Activated CD4-positive, alpha-beta T cell treated with anti-CD3 and anti-CD28 coated beads, Interleukin-2, Interleukin-4, amounts not matched to agents 100 ng/mL and 50 ng/mL, durations not matched to agents 16 hours and 8 hours (primary cell): ENCODE measurements at regions not wholly inside any gene's neighbourhood (a gene's known extent, or its start where the extent isn't known, plus 50 kb on each side); places are given as distances from the start of the nearest gene placed in this dataset.

ENCODE experiments used
- DNase-seq: peaks from one replicate; pipeline ENCODE4 v3.0.0-alpha.2; 2020; ENCODE audit warnings: low spot score

DNA sequence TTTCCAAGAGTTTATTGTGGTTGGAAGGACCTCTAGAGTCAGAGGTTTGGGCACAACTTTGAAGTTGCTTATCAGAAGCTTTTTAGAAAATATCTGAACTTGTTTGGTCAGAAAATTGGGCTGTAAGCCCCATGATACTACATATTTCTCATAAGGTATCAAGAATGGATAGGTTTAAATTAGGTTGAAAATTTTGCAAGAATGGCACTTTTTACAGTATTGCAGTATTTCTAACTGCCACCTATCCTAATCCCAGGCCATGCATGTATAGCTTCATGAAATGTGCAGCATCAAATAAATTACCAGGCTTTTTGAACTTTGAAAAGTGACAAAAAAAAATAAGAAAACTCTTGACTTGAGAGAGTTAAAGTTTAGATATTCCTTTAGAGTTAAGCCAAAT lies 367.2 kb downstream of the FIGN start:
- DNase-seq: no peak

DNA sequence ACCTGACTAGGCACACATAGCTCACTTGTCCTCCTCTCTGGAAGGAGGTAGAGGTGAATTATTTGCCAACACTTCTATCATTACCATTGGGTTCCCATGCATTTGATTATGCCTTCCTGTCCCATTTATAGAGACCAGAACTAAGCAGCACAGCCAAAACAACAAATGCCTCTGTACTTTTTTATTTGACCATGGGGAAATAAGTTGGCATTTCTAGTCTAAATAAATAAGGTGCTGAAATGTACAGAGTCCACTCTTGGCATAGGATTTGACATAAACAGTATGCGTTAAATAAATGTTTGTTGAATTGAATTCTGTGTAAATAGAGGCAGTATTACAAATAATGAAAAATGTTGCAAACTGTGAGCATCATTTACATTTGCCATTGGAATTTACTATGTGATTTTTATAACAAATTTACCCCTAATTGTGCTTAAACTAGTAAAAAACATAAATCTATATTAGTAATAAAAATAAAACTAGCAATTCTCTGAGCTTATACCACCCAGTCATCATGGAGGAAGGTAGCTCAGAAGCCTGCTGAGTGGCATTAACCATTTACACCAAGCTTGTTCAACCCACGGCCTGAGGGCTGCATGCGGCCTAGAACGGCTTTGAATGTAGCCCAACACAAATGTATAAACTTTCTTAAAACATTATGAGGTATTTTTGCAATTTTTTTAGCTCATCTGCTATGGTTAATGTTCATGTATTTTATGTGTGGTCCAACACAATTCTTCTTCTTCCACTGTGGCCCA lies 367.8 kb downstream of the FIGN start:
- no peak for DNase-seq

DNA sequence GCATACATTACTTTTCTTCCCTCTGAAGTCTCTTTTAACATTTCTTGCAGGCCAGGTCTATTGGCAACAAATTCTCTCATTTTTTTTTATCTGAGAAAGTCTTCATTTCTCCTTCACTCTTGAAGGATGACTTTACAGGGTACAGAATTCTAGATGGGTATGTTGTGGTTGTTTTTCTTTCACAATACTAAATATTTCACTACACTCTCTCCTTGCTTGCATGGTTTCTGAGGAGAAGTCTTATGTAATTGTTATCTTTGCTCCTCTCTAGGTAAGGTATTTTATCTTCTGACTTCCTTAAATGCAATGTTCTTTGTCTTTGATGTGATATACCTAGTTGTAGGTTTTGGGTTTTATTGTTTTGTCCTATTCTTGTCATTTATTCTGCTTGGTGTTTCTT lies 371.1 kb downstream of the FIGN start:
- DNase-seq: no peak

DNA sequence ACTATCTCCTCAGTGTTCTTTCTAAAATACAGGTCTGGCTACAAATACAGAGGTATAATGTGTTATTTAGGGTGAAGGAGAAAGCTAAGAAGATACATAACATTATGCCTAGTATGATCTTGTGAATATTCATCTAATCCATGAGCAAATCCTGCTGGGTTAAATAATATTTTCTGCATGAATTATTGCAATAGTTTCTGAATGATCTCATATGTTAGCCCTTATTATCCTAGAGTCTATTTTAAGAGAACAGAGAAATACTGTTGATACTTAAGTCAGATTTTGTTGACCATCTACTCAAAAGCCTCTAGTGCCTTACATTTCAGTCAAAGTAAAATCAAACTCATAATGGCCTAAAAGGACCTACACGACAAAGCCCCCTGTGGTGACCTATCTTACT lies 382.3 kb downstream of the FIGN start:
- no peak for DNase-seq

DNA sequence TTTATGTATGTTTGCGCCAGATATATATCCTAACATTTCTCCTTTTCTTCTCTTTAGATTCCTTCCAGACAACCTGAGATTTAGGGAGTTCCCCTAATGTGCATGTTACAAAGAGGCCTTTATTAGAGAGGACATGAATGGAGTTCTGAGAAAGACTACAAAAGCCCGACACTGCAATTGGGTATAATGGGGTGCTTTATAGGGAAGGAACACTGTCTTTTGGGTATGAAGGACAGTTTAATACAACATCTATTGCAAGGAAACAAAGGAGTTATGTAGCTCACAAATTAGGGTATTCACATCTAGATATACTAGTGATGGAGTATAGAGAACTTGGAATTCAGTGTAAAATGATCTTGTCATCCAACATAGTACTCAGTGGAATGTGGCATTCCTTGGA lies 383.8 kb downstream of the FIGN start:
- DNase-seq: no peak

DNA sequence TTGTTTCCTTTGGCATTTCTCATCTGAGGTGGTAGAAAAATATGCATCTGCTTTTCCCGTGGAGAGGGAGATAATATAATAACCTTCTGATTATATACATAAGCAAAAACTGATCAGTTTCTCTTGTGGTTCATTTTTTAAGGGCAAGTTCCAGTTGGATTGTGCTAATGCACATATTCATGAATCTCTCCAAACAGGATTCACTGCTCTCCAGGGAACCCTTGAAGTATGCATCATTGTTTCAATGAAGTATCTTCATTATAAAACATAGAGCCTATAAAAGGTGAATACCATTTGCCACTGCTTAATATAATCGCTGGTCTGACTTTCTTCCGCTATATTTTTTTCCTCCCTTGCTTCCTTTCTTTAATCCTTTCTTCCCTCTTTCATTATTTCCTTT lies 384.7 kb downstream of the FIGN start:
- no peak for DNase-seq

DNA sequence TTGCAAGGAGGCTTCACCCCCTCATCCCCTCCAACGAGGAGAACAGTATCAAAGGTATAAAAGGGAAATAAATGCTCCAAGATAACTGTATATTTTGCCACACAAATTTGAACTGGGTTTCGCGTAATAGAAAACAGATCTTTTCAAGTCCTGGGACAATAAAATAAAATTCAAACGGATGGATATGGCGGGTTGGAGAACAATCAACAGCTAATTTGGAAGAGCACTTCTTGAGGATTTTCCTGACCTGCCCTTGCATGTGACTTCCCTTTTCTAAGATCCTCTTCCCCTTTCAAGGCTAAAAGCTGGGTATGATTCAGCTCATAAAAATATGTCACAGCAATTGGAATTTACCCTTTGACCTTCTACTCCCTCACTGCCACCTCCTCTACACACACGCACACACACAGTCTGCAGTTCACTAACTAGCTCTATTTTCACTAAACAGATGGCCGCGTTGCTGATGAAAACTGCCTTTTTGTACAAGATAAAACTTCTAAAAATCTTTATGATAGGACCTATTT lies 386.9 kb downstream of the FIGN start:
- no peak for DNase-seq

DNA sequence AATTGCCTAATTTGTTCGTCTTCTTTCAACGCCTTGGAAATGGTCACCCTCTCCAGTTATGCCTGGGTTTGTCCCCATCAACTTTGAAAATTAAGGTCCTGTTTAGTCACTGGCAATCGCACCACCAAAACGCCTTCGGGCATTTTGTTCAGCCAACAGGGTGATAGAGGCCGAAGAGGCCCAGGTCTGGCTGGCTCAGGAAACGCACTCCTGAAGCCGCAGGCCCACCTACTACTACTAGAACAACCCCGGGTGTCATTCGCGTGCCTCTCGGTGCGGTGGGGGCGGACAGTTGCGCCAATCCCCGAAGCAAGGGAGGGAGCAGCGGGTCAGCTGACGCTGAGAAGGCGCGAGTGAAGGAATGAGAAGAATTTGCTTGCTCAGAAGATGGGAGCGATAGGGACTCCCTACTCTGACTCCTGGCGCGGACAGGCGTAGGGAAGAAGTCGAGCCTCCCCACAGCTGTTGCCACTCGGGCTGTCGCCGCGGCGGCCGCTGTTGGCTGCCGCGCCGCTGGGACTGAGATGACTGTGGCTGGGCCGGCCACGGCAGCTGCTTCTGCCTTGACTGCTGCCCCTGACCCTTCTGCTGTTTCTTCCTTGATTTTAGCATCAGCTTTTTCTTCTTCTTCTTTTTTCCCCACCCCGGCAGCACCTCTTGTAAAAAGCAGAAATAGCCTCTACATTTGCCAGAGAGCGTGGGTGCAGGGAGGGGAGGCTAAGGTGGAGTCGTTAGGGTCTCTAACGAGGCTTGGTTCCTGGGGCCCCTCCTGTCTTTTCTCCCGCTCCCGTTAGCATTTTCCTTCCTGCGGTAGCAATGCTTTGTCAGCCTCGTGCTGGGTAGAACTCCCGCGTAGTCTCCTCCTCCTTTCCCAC lies 387.6 kb downstream of the FIGN start:
- DNase-seq: no peak

DNA sequence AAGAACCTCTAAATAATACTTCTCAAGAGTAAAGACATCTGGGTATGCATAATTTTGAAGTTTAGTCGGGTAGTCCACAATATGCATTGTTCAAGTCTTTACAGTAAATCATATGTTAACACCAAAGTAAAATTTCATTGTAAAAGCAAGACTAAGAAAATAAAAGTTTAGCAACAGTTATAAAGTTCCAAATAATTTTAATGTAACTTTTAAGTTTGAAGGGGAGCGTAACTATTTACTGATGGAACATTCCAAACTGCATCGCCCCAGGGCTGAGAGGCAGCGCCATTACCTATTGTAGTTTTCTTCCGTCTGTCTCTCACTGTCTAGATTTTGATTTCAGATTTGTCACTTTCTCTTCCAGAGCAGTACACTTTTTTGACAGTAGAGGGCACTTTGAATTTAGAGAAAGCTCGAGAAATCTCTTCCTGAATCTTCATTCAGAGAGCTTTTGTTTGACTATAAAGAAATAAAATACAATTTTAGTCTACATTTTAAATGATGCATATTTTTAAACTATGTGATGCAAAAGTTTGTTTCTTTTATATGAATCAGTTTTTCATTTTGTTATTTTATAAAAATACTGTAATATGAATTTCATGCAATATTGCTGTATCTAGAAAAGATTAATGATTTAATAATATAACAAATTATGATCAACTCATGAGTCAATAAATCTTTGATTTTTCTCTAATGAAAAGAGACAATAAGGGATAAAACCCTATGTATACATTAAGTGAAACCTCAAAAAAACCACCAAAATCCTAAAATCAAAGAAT lies 389.8 kb downstream of the FIGN start:
- peak; percentile 39 for DNase-seq

DNA sequence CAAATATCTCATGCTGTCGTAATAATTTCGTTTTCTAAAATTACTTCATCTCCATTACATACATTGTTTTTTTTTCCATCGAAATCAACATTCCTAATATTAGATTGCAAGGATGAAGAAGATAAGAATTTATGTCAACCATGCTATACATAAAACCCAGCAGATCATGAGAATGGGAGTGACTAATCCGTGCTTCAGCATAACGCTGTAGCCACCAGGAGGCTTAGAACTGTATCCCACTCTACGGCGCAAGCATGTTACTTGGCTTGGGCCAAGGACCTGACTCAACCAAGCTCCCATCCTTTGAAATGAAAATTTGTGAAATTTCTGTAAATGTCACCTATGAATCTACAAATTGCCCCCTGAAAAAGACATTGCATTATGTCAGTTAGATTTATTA lies 392.5 kb downstream of the FIGN start:
- DNase-seq: no peak

DNA sequence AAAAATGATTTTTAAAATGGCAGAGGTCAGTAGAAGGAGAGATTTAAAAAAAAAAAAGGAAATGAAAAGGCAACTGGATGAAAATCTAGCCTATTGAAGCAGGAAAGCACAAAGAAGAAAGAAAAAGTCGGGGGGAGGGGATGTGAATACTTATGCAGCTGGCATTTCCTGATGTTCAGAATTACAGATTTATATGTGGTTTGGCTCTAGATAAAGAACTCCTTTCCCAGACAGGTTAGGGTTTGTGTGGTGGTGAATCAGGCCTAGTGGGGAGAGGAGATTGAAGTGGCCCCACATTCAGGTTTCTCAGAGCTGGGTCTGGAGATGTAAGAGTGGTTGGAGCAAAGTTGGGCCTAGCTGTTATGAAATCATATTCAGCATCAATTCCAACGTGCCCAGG lies 394.4 kb downstream of the FIGN start:
- DNase-seq: no peak

DNA sequence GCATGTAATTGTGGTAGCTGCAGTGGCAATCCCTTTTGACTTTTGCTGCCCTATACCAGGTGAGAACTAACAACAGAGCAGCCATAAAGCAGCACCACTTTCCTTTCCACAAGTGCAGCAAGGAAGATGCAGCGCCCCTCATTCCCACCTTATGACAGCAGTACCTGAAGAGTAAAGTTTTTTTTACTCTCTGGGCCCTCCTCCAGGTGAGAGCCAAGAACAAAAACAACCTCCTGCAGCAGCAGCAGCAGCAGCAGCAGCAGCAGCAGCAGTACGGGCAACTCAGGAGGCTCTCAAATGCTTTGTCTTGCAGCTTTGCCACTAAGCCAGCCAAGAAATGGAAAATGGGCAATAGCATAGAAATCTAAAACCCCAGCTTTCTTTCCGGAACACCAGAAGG lies 397.5 kb downstream of the FIGN start:
- no peak for DNase-seq

DNA sequence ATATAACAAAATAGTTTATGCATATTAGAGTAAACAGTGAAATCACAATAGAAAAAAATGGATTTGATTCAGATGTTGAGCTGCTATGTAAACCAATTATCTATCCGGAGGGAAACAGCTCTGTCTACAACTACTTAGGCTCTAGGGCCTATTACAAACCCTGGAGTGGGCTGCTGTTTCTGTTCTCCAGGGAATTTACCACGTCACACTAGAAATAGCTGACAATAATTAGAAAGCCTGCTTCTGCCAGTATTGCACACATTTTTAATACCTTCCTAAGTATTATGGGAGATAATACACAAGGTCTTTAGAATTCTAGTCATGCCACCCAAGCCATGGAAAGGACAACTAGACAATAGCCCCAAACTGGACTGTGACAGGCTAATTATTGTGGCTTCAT lies 411.1 kb downstream of the FIGN start:
- DNase-seq: no peak

DNA sequence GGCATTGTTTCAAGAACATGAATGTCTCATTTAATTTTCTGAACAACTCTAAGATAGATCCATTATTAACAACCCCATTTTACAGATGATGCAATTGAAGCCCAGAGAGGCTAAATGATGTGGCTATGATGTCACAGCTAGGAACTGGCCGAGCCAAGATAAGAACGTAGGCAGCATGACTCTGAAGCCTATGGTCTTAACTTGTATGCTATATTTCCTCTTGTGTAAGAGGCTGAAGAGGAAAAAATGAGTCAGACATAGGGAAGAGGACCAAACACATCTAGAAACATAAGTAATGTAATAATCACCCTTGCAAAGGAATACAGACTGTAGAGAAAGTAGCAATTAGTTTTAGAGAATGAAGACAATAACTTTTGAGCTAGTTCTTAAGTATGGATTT lies 416.8 kb downstream of the FIGN start:
- DNase-seq: no peak

DNA sequence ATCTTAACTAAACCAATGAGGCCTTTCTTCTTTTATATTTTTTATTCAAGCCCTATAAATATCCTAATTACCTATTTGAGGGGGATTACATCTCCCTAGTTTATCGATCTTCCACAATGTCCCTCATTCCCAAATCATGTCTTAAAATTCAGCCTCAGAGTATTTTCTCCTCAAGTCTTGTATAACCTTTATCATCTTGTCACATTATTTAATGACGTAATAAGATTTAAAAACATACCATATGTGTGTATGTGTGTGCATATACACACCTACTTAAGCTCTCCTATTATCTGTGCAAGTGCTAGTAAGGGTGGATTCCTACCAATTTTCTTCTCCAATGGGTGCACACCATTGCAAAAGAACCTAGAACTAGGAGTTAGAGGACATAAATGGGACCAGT lies 421.1 kb downstream of the FIGN start:
- DNase-seq: no peak

DNA sequence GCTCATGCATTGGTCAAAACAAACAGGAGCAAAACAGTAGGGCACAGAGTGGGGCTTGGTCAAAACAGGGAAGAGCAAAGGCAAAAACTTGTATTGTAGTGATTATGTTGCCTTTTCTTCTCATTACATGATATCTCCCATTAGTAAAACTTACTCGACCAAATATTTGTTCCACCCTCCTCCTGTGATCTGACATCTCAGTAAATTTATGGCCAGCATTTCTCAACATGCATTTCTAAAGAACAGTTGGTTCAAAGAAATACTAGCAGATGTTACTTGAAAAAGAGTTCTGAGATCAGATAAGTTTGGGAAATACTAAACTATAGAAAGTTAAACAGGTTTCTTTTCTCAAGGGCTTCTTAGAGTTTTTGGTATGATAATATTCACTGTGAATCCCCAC lies 423.1 kb downstream of the FIGN start:
- DNase-seq: no peak

DNA sequence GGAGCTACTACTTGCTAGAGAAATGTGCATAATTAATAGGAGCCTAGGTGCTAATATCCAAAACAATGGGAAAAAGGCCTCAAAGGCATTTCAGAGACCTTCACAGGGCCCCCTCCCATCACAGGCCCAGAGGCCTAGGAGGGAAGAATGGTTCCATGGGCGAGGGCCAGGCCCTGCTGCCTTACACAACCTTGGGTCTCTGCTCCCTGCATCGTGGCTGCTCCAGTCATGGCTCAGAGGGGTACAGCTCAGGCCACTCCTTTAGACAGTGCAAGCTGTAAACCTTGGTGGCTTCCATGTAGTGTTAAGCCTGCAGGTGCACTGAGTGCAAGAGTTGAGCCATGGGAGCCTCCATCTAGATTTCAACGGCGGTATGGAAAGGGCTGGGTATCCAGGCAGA lies 429.2 kb downstream of the FIGN start:
- DNase-seq: no peak

DNA sequence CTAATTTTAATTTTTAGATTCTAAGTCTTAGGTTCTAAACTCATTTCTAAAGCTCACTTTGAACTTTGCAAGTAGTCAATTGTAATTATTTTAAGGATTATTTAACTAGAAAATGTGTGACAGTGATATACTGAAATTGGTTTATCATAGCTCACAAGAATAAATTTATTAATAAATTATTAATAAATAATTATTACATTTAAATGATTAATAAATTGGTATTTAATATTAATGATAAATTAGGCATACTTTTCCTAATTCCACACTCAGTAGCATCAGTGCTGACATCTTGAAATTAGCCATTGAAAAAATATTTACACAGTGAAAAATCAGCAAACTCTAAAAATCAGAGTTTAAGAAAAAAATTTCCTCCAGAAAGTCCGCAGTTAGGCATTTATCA lies 433.7 kb downstream of the FIGN start:
- no peak for DNase-seq

DNA sequence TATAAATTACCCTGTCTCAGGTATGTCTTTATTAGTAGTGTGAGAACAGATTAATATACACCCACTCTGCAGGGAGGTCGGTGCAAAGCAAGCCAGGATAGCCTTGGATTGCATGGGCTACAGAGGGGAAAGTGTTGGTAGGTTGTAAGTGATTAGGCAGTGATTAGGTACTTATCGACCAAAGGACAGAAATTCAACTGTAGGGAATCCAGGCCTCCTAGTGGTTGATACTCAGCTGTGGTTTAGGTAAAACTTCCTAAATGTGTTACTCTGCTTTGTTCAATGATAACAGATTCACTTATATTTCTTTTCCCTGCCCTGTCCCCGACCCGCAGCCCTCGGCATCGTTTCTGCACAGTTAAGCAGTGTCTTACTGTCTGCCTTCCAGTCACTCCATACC lies 444.0 kb downstream of the FIGN start:
- DNase-seq: no peak

DNA sequence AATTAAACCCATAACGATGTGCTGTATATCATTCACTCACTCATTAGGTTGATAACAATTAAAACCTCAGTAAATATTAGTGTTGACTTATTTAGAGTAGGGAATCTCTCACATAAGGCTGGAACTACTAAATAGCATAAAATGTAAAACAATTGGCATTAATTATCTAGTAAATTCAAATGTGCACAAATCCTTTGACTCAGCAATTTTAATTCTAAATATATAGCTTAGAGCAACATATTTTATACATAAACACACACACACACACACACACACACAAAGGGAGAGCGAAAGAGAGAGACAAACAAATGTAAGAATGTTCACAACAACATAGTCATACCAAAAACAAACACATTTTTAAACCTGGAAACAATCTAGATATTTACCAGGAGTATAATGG lies 443.1 kb upstream of the KCNH7 start:
- DNase-seq: no peak

DNA sequence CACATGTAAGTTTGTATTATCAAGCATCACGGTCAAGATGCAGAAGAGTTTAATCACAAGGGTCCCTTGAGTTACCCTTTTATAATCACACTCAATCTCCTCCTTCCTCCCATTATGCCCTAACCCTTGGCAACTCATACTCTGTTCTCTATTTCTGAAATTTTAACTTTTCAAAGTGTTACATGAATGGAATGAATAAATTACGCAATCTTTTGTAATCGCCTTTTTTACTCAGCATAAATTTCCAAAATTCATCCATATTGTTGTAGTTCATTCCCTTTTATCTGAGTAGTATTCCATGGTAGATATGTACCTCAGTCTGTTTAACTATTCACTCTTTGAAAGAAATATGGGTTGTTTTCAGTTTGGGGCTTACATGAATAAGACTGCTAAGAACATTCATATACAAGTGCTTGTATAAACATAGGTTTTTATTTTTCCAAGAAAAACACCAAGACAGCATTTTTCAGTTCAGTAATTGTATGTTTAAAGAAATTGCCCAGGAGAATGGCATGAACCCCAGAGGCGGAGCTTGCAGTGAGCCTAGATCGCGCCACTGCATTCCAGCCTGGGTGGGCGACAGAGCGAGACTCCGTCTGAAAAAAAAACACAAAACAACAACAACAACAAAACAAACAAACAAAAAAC lies 430.9 kb upstream of the KCNH7 start:
- no peak for DNase-seq

DNA sequence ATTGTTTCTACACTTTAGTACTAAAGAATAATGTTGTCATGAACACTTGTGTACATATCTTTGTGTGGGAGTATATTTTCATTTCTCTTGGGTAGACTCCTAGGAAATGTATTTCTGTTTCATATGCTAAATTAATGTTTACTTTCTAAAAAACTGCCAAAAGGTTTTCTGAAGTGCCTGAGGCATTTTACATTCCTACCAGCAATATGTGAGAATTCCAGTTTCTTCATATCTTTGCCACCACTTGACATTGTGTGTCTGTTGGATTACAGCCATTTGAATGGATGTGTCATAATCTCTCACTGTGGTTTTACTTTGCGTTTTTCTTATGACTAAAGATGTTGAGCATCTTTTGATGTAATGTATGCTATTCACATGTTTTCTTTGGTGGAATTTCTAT lies 428.2 kb upstream of the KCNH7 start:
- no peak for DNase-seq
